ENCODE measurements at regions not wholly inside any gene's neighbourhood (a gene's known extent, or its start where the extent isn't known, plus 50 kb on each side); places are given as distances from the start of the nearest gene placed in this dataset.

- intact Hi-C loops (cut with DNase I), result no loop called here
Observed at GRCh38 chr15:37652646-37653417, 281.6 kb upstream of the TMCO5A start.

GRCh38 chr15:37678124-37678523 is 256.3 kb upstream of the TMCO5A start:
- intact Hi-C loops (cut with DNase I), result no loop called here
- DNase-seq (ENCODE audit: low spot score), result no peak

More at GRCh38 chr15:37652646-37653417, 281.6 kb upstream of the TMCO5A start:
- no peak for DNase-seq (ENCODE audit: low spot score)

GRCh38 chr15:37679627-37680026 is 254.8 kb upstream of the TMCO5A start:
- intact Hi-C loops (cut with DNase I), result no loop called here

GRCh38 chr15:37682304-37682703 is 252.1 kb upstream of the TMCO5A start:
- DNase-seq (ENCODE audit: low spot score), result no peak
- intact Hi-C loops (cut with DNase I), result no loop called here

More at GRCh38 chr15:37679627-37680026, 254.8 kb upstream of the TMCO5A start:
- no peak for DNase-seq (ENCODE audit: low spot score)

GRCh38 chr15:37691911-37692310 is 242.5 kb upstream of the TMCO5A start:
- intact Hi-C loops (cut with DNase I), result no loop called here
- DNase-seq (ENCODE audit: low spot score), result no peak

- intact Hi-C loops (cut with DNase I), result no loop called here
- DNase-seq (ENCODE audit: low spot score), result no peak
Observed at GRCh38 chr15:37693926-37694325, 240.5 kb upstream of the TMCO5A start.

- no peak for DNase-seq (ENCODE audit: low spot score)
- intact Hi-C loops (cut with DNase I), result no loop called here
Observed at GRCh38 chr15:37695719-37696118, 238.7 kb upstream of the TMCO5A start.

GRCh38 chr15:37698679-37699078 is 235.8 kb upstream of the TMCO5A start:
- DNase-seq (ENCODE audit: low spot score), result no peak
- intact Hi-C loops (cut with DNase I), result no loop called here

- DNase-seq (ENCODE audit: low spot score), result no peak
- intact Hi-C loops (cut with DNase I), result no loop called here
Observed at GRCh38 chr15:37701230-37701629, 233.2 kb upstream of the TMCO5A start.

GRCh38 chr15:37709669-37710068 is 224.8 kb upstream of the TMCO5A start:
- intact Hi-C loops (cut with DNase I), result no loop called here
- no peak for DNase-seq (ENCODE audit: low spot score)

GRCh38 chr15:37715101-37715500 is 219.3 kb upstream of the TMCO5A start:
- DNase-seq (ENCODE audit: low spot score), result no peak
- intact Hi-C loops (cut with DNase I), result no loop called here

- no peak for DNase-seq (ENCODE audit: low spot score)
- intact Hi-C loops (cut with DNase I), result no loop called here
Observed at GRCh38 chr15:37720267-37720666, 214.2 kb upstream of the TMCO5A start.

- intact Hi-C loops (cut with DNase I), result no loop called here
Observed at GRCh38 chr15:37731146-37731746, 203.2 kb upstream of the TMCO5A start.

GRCh38 chr15:37733628-37734027 is 200.8 kb upstream of the TMCO5A start:
- intact Hi-C loops (cut with DNase I), result no loop called here
- DNase-seq (ENCODE audit: low spot score), result no peak

More at GRCh38 chr15:37731146-37731746, 203.2 kb upstream of the TMCO5A start:
- DNase-seq (ENCODE audit: low spot score), result no peak

- intact Hi-C loops (cut with DNase I), result no loop called here
- DNase-seq (ENCODE audit: low spot score), result no peak
Observed at GRCh38 chr15:37740623-37741141, 193.8 kb upstream of the TMCO5A start.

- intact Hi-C loops (cut with DNase I), result no loop called here
- DNase-seq (ENCODE audit: low spot score), result no peak
Observed at GRCh38 chr15:37743826-37744225, 190.6 kb upstream of the TMCO5A start.

- intact Hi-C loops (cut with DNase I), result no loop called here
- DNase-seq (ENCODE audit: low spot score), result no peak
Observed at GRCh38 chr15:37744521-37744920, 189.9 kb upstream of the TMCO5A start.

- no peak for DNase-seq (ENCODE audit: low spot score)
- intact Hi-C loops (cut with DNase I), result no loop called here
Observed at GRCh38 chr15:37751401-37751800, 183.0 kb upstream of the TMCO5A start.

- intact Hi-C loops (cut with DNase I), result no loop called here
- no peak for DNase-seq (ENCODE audit: low spot score)
Observed at GRCh38 chr15:37756407-37756806, 178.0 kb upstream of the TMCO5A start.

GRCh38 chr15:37758412-37758811 is 176.0 kb upstream of the TMCO5A start:
- intact Hi-C loops (cut with DNase I), result no loop called here
- DNase-seq (ENCODE audit: low spot score), result no peak

- DNase-seq (ENCODE audit: low spot score), result no peak
- intact Hi-C loops (cut with DNase I), result no loop called here
Observed at GRCh38 chr15:37764733-37765191, 169.7 kb upstream of the TMCO5A start.
